ENCODE measurements at regions not wholly inside any gene's neighbourhood (a gene's known extent, or its start where the extent isn't known, plus 50 kb on each side); places are given as distances from the start of the nearest gene placed in this dataset.
"Not testable (repeated sequence)": the region's sequence is repeated elsewhere in the genome, so short reads cannot be mapped to it uniquely, and the experiment has no call there.

- DNase-seq (ENCODE audit: low spot score) = no peak
- Mint-ChIP-seq H3K4me3 (ENCODE audit: low read depth) (no peak overlapping the region), H3K4me1 (ENCODE audit: low read depth) (peaks cover 38% of the 10 kb centered on the region), H3K27ac (no peak overlapping the region), H3K36me3 (ENCODE audit: low read depth) (no peaks in the 10 kb centered on the region), H3K27me3 (ENCODE audit: low read depth) (no peaks in the 10 kb centered on the region), H3K9me3 (no peaks in the 10 kb centered on the region)
- intact Hi-C loops (cut with micrococcal nuclease) = loop anchor here (5.0 kb wide), 1 partner anchor 41 kb away; no protein-coding TSS in a partner anchor
Measured at GRCh38 chr20:53826597-53827291, 233.1 kb upstream of the ZNF217 start.

GRCh38 chr20:53826090-53826489 lies 232.5 kb upstream of the ZNF217 start:
- no peaks in the 10 kb centered on the region for H3K36me3 Mint-ChIP-seq (ENCODE audit: low read depth)
- H3K27ac Mint-ChIP-seq = no peak overlapping the region
- intact Hi-C loops (cut with micrococcal nuclease) = loop anchor here (5.0 kb wide), 1 partner anchor 41 kb away; no protein-coding TSS in a partner anchor
- no peak for DNase-seq (ENCODE audit: low spot score)
- no peaks in the 10 kb centered on the region for H3K27me3 Mint-ChIP-seq (ENCODE audit: low read depth)
- no peak overlapping the region for H3K4me3 Mint-ChIP-seq (ENCODE audit: low read depth)
- peaks cover 38% of the 10 kb centered on the region for H3K4me1 Mint-ChIP-seq (ENCODE audit: low read depth)
- no peaks in the 10 kb centered on the region for H3K9me3 Mint-ChIP-seq

GRCh38 chr20:53825282-53825681 lies 231.6 kb upstream of the ZNF217 start:
- intact Hi-C loops (cut with micrococcal nuclease) = loop anchor here (5.0 kb wide), 1 partner anchor 42 kb away; no protein-coding TSS in a partner anchor
- Mint-ChIP-seq H3K4me3 (ENCODE audit: low read depth) (no peak overlapping the region), H3K4me1 (ENCODE audit: low read depth) (peaks cover 32% of the 10 kb centered on the region), H3K9me3 (no peaks in the 10 kb centered on the region), H3K27me3 (ENCODE audit: low read depth) (no peaks in the 10 kb centered on the region), H3K36me3 (ENCODE audit: low read depth) (no peaks in the 10 kb centered on the region), H3K27ac (no peak overlapping the region)
- DNase-seq (ENCODE audit: low spot score) = no peak

GRCh38 chr20:53824779-53825178 lies 231.1 kb upstream of the ZNF217 start:
- DNase-seq (ENCODE audit: low spot score) = no peak
- Mint-ChIP-seq H3K4me3 (ENCODE audit: low read depth) (no peak overlapping the region), H3K4me1 (ENCODE audit: low read depth) (peaks cover 27% of the 10 kb centered on the region), H3K36me3 (ENCODE audit: low read depth) (no peaks in the 10 kb centered on the region), H3K27ac (no peak overlapping the region), H3K27me3 (ENCODE audit: low read depth) (no peaks in the 10 kb centered on the region), H3K9me3 (no peaks in the 10 kb centered on the region)
- intact Hi-C loops (cut with micrococcal nuclease) = loop anchor here (5.0 kb wide), 1 partner anchor 43 kb away; no protein-coding TSS in a partner anchor

- no peak overlapping the region for H3K27ac Mint-ChIP-seq
- peaks cover 3% of the 10 kb centered on the region for H3K36me3 Mint-ChIP-seq (ENCODE audit: low read depth)
- no peak for DNase-seq (ENCODE audit: low spot score)
- peaks cover 12% of the 10 kb centered on the region for H3K9me3 Mint-ChIP-seq
- H3K4me3 Mint-ChIP-seq (ENCODE audit: low read depth) = no peak overlapping the region
- no peaks in the 10 kb centered on the region for H3K27me3 Mint-ChIP-seq (ENCODE audit: low read depth)
- peaks cover 12% of the 10 kb centered on the region for H3K4me1 Mint-ChIP-seq (ENCODE audit: low read depth)
- intact Hi-C loops (cut with micrococcal nuclease) = no loop called here
Measured at GRCh38 chr20:53823121-53823764, 229.6 kb upstream of the ZNF217 start.

- H3K36me3 Mint-ChIP-seq (ENCODE audit: low read depth) = peaks cover 3% of the 10 kb centered on the region
- no peak overlapping the region for H3K27ac Mint-ChIP-seq
- H3K9me3 Mint-ChIP-seq = peaks cover 12% of the 10 kb centered on the region
- DNase-seq (ENCODE audit: low spot score) = no peak
- H3K4me1 Mint-ChIP-seq (ENCODE audit: low read depth) = peaks cover 12% of the 10 kb centered on the region
- intact Hi-C loops (cut with micrococcal nuclease) = no loop called here
- H3K27me3 Mint-ChIP-seq (ENCODE audit: low read depth) = no peaks in the 10 kb centered on the region
- H3K4me3 Mint-ChIP-seq (ENCODE audit: low read depth) = no peak overlapping the region
Measured at GRCh38 chr20:53822534-53822933, 228.9 kb upstream of the ZNF217 start.

- no peaks in the 10 kb centered on the region for H3K27me3 Mint-ChIP-seq (ENCODE audit: low read depth)
- H3K27ac Mint-ChIP-seq = no peak overlapping the region
- H3K4me1 Mint-ChIP-seq (ENCODE audit: low read depth) = peaks cover 18% of the 10 kb centered on the region
- H3K9me3 Mint-ChIP-seq = peaks cover 12% of the 10 kb centered on the region
- no peak overlapping the region for H3K4me3 Mint-ChIP-seq (ENCODE audit: low read depth)
- H3K36me3 Mint-ChIP-seq (ENCODE audit: low read depth) = peaks cover 3% of the 10 kb centered on the region
- DNase-seq (ENCODE audit: low spot score) = no peak
- intact Hi-C loops (cut with micrococcal nuclease) = no loop called here
Measured at GRCh38 chr20:53819973-53820451, 226.4 kb upstream of the ZNF217 start.

- Mint-ChIP-seq H3K27me3 (ENCODE audit: low read depth) (no peaks in the 10 kb centered on the region), H3K36me3 (ENCODE audit: low read depth) (peaks cover 3% of the 10 kb centered on the region), H3K9me3 (peaks cover 12% of the 10 kb centered on the region), H3K4me1 (ENCODE audit: low read depth) (peaks cover 28% of the 10 kb centered on the region), H3K27ac (no peak overlapping the region), H3K4me3 (ENCODE audit: low read depth) (no peak overlapping the region)
- intact Hi-C loops (cut with micrococcal nuclease) = no loop called here
- DNase-seq (ENCODE audit: low spot score) = no peak
Measured at GRCh38 chr20:53818457-53819177, 225.0 kb upstream of the ZNF217 start.

- H3K4me3 Mint-ChIP-seq (ENCODE audit: low read depth); DNase-seq (ENCODE audit: low spot score); H3K36me3 Mint-ChIP-seq (ENCODE audit: low read depth): not testable (repeated sequence)
Measured at GRCh38 chr20:53817513-53817912, 223.9 kb upstream of the ZNF217 start.

GRCh38 chr20:53816872-53817398 lies 223.3 kb upstream of the ZNF217 start:
- intact Hi-C loops (cut with micrococcal nuclease) = no loop called here
- H3K36me3 Mint-ChIP-seq (ENCODE audit: low read depth) = peaks cover 3% of the 10 kb centered on the region
- H3K9me3 Mint-ChIP-seq = peaks cover 12% of the 10 kb centered on the region
- no peak overlapping the region for H3K4me3 Mint-ChIP-seq (ENCODE audit: low read depth)
- DNase-seq (ENCODE audit: low spot score) = no peak
- H3K4me1 Mint-ChIP-seq (ENCODE audit: low read depth) = peaks cover 28% of the 10 kb centered on the region
- H3K27me3 Mint-ChIP-seq (ENCODE audit: low read depth) = no peaks in the 10 kb centered on the region
- H3K27ac Mint-ChIP-seq = no peak overlapping the region

More at GRCh38 chr20:53817513-53817912, 223.9 kb upstream of the ZNF217 start:
- Mint-ChIP-seq H3K4me1 (ENCODE audit: low read depth) (peaks cover 28% of the 10 kb centered on the region), H3K9me3 (peaks cover 12% of the 10 kb centered on the region)
- H3K27ac Mint-ChIP-seq; H3K27me3 Mint-ChIP-seq (ENCODE audit: low read depth); intact Hi-C loops (cut with micrococcal nuclease): not testable (repeated sequence)

GRCh38 chr20:53815509-53815908 lies 221.9 kb upstream of the ZNF217 start:
- no peak for DNase-seq (ENCODE audit: low spot score)
- no peaks in the 10 kb centered on the region for H3K27me3 Mint-ChIP-seq (ENCODE audit: low read depth)
- H3K27ac Mint-ChIP-seq = no peak overlapping the region
- intact Hi-C loops (cut with micrococcal nuclease) = loop anchor here (2.0 kb wide), 1 partner anchor 13 kb away; no protein-coding TSS in a partner anchor
- H3K36me3 Mint-ChIP-seq (ENCODE audit: low read depth) = peaks cover 3% of the 10 kb centered on the region
- H3K9me3 Mint-ChIP-seq = peaks cover 12% of the 10 kb centered on the region
- no peak overlapping the region for H3K4me3 Mint-ChIP-seq (ENCODE audit: low read depth)
- peaks cover 28% of the 10 kb centered on the region for H3K4me1 Mint-ChIP-seq (ENCODE audit: low read depth)

- Mint-ChIP-seq H3K4me1 (ENCODE audit: low read depth) (peaks cover 28% of the 10 kb centered on the region), H3K9me3 (peaks cover 6% of the 10 kb centered on the region), H3K4me3 (ENCODE audit: low read depth) (no peak overlapping the region), H3K27me3 (ENCODE audit: low read depth) (no peaks in the 10 kb centered on the region), H3K36me3 (ENCODE audit: low read depth) (no peaks in the 10 kb centered on the region), H3K27ac (no peak overlapping the region)
- intact Hi-C loops (cut with micrococcal nuclease) = loop anchor here (2.0 kb wide), 1 partner anchor 15 kb away; no protein-coding TSS in a partner anchor
- DNase-seq (ENCODE audit: low spot score) = no peak
Measured at GRCh38 chr20:53814060-53814459, 220.4 kb upstream of the ZNF217 start.
